ENCODE measurements at regions not wholly inside any gene's neighbourhood (a gene's known extent, or its start where the extent isn't known, plus 50 kb on each side); places are given as distances from the start of the nearest gene placed in this dataset.

DNA sequence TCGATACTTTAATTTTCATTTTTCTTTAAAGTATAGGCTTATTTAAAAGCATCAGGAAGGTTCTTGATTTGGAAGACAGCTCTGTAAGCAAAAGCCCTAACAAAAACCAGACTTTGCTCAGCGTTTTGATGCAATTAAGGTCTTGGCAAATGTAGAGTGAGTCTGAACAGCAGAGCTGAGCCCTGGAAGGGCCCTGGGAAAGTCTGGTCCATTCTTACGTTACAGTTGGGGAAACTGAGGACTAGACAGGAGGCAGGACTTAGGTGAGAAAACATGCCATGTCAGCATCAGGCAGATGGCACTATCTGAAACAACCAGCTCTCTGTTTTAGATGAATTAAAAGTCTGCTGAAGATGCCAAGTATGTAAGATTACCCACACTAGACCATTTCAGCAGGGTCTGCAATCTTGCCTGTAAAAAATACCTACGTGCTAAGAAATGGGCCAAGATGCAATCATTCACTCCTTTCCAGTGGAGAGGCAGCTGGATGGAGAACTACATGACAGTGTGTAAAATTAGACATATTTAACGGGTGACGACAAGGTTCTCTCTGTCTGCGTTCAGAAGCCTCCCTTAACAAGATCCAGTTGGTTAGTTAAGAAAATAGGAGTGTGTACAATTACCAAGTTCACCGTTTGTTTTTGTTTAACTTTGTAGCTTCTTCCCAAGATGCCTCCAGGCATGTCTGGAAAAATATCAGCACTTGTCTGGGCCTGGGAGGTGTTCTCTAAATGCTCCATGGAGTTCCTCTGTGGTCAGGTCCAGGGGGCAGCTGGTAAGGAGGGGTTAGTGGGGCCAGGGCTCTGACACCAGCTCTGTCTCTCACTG lies 502.3 kb upstream of the ZMIZ1 start:
- TF ChIP-seq, protein P1, sequence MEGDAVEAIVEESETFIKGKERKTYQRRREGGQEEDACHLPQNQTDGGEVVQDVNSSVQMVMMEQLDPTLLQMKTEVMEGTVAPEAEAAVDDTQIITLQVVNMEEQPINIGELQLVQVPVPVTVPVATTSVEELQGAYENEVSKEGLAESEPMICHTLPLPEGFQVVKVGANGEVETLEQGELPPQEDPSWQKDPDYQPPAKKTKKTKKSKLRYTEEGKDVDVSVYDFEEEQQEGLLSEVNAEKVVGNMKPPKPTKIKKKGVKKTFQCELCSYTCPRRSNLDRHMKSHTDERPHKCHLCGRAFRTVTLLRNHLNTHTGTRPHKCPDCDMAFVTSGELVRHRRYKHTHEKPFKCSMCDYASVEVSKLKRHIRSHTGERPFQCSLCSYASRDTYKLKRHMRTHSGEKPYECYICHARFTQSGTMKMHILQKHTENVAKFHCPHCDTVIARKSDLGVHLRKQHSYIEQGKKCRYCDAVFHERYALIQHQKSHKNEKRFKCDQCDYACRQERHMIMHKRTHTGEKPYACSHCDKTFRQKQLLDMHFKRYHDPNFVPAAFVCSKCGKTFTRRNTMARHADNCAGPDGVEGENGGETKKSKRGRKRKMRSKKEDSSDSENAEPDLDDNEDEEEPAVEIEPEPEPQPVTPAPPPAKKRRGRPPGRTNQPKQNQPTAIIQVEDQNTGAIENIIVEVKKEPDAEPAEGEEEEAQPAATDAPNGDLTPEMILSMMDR (IDR thresholded peaks at IDR 0.05): no peak
- no peak for TF ChIP-seq EP300 (IDR thresholded peaks at IDR 0.05)
